Ovary (tissue), 3 donors: ENCODE measurements at regions not wholly inside any gene's neighbourhood (a gene's known extent, or its start where the extent isn't known, plus 50 kb on each side); places are given as distances from the start of the nearest gene placed in this dataset.

Source experiments
- POLR2A ChIP-seq: fragments of 450-650 bp; IDR thresholded peaks from one replicate; pipeline ENCODE4 v1.6.1; 2017; ENCODE audit warnings: antibody characterized with exemption, mild to moderate bottlenecking, moderate library complexity
- TF ChIP-seq, protein P1 (sequence below), 3 donors: fragments of 450-650 bp in 2 of 3; fragments of 200-600 bp in 1 of 3; IDR thresholded peaks; one replicate each; pipeline versions ENCODE4 v1.5.1 to v1.8.0; 2016 to 2022; ENCODE audit warnings: antibody characterized with exemption in 3 of 3, mild to moderate bottlenecking in 1 of 3
- donor health status: DM: no; HTN: no; CAD: no.

DNA sequence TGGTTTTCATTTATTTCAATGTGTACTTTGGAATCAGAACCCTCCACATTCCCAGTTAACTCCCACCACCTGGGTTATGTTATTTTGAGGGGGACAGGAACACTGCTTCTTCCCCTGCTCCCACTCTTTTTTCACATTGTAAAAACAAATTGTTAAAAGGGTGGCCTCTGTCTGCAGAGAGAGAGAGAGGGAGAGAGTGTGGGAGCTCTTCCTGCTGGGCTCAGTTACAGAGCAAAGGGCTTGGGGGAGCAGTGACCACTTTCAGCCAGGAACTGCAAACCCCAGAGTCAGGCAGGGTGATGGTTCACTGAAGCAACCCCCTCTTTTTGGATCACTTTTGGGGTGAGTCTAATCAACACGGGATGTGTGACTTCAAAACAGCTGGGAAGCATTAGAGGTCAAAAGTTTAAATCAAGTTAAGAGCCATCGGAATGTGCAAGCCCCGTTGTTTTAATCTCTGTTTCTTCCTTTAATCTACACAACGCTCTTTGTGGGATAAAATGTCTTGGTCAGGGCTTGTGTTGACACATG is 577.0 kb upstream of the CDH11 start:
- TF ChIP-seq POLR2A, result no peak
- TF ChIP-seq, protein P1, sequence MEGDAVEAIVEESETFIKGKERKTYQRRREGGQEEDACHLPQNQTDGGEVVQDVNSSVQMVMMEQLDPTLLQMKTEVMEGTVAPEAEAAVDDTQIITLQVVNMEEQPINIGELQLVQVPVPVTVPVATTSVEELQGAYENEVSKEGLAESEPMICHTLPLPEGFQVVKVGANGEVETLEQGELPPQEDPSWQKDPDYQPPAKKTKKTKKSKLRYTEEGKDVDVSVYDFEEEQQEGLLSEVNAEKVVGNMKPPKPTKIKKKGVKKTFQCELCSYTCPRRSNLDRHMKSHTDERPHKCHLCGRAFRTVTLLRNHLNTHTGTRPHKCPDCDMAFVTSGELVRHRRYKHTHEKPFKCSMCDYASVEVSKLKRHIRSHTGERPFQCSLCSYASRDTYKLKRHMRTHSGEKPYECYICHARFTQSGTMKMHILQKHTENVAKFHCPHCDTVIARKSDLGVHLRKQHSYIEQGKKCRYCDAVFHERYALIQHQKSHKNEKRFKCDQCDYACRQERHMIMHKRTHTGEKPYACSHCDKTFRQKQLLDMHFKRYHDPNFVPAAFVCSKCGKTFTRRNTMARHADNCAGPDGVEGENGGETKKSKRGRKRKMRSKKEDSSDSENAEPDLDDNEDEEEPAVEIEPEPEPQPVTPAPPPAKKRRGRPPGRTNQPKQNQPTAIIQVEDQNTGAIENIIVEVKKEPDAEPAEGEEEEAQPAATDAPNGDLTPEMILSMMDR (IDR thresholded peaks at IDR 0.05), result no peak
